MM.1S (cell line): ENCODE measurements at regions not wholly inside any gene's neighbourhood (a gene's known extent, or its start where the extent isn't known, plus 50 kb on each side); places are given as distances from the start of the nearest gene placed in this dataset.

Experiments used
- CTCF ChIP-seq: fragments of 300-600 bp; sonication (generic); IDR thresholded peaks from 2 replicates; pipeline ENCODE4 v1.5.1; 2016; ENCODE audit warnings: antibody characterized with exemption, low read length, mixed read lengths
- EZH2 ChIP-seq: fragments of 300-600 bp; sonication (generic); optimal IDR thresholded peaks from 2 replicates; pipeline ENCODE3; 2017; ENCODE audit warnings: low read depth, mild to moderate bottlenecking, antibody characterized with exemption, low read length, mixed read lengths
- EZH2phosphoT487 ChIP-seq: fragments of 300-600 bp; sonication (generic); IDR thresholded peaks from 2 replicates; pipeline ENCODE4 v1.6.1; 2018; ENCODE audit warnings: antibody characterized with exemption, low read length

GRCh38 chr5:67858471-67859031 is 357.0 kb upstream of the PIK3R1 start:
- TF ChIP-seq CTCF (no peak), EZH2phosphoT487 (no peak), EZH2 (no peak)
